MCF 10A (cell line): ENCODE measurements at regions not wholly inside any gene's neighbourhood (a gene's known extent, or its start where the extent isn't known, plus 50 kb on each side); places are given as distances from the start of the nearest gene placed in this dataset.

Source experiments
- BruUV-seq: library from RNA; stranded (reverse); fragments of 400-500 nt; replicated peaks from 2 replicates; lab custom pipeline; 2021; lab: Mats Ljungman, UMichigan
- CTCF ChIA-PET: fragments of 300-600 bp; sonication (Branson Sonifier 250); formaldehyde crosslinking; extraction: SDS; loops from one replicate; lab custom pipeline; 2021; ENCODE audit warnings: antibody characterized with exemption, inconsistent platforms; lab: Yijun Ruan, JAX
- POLR2A ChIA-PET: fragments of 300-600, 350-650 bp; sonication (Branson Sonifier 250); formaldehyde crosslinking; extraction: SDS; loops from one replicate; lab custom pipeline; 2020; ENCODE audit warnings: antibody characterized with exemption, inconsistent platforms; lab: Yijun Ruan, JAX
- DNase-seq: peaks from one replicate; pipeline ENCODE4 v3.0.0-alpha.2; 2018; ENCODE audit not compliant: unreplicated experiment
- H3K27ac Mint-ChIP-seq: one replicate; pipeline ENCODE4 v1.8.0; 2022; ENCODE audit warnings: mild to moderate bottlenecking, low read depth, mixed read lengths; ENCODE audit not compliant: unreplicated experiment
- H3K27me3 Mint-ChIP-seq: one replicate; pipeline ENCODE4 v1.8.0; 2022; ENCODE audit warnings: mixed read lengths; ENCODE audit not compliant: insufficient read depth, unreplicated experiment
- H3K36me3 Mint-ChIP-seq: one replicate; pipeline ENCODE4 v1.8.0; 2022; ENCODE audit warnings: mild to moderate bottlenecking, moderate library complexity, mixed read lengths; ENCODE audit not compliant: insufficient read depth, unreplicated experiment
- H3K4me1 Mint-ChIP-seq: one replicate; pipeline ENCODE4 v1.8.0; 2022; ENCODE audit warnings: mixed read lengths; ENCODE audit not compliant: insufficient read depth, unreplicated experiment
- H3K4me3 Mint-ChIP-seq: one replicate; pipeline ENCODE4 v1.8.0; 2022; ENCODE audit warnings: mild to moderate bottlenecking, moderate library complexity, mixed read lengths; ENCODE audit not compliant: unreplicated experiment
- H3K9me3 Mint-ChIP-seq: one replicate; pipeline ENCODE4 v1.8.0; 2022; ENCODE audit warnings: mixed read lengths; ENCODE audit not compliant: unreplicated experiment
- CTCF ChIP-seq: fragments of 200-600 bp; IDR thresholded peaks from one replicate; pipeline ENCODE4 v1.8.0; 2022; ENCODE audit warnings: antibody characterized with exemption, mild to moderate bottlenecking; ENCODE audit not compliant: unreplicated experiment
- intact Hi-C: fragments of 100-400 bp; cut with micrococcal nuclease; formaldehyde crosslinking; loops from 2 replicates; pipeline ENCODE4 v1.14.1; 2022

GRCh38 chr6:142682985-142683384 is 262.0 kb downstream of the HIVEP2 start:
- intact Hi-C loops: no loop called here
- Mint-ChIP-seq H3K36me3 (no peaks in the 10 kb centered on the region), H3K27me3 (peaks cover 11% of the 10 kb centered on the region), H3K4me3 (no peak overlapping the region), H3K27ac (no peak overlapping the region), H3K9me3 (no peaks in the 10 kb centered on the region), H3K4me1 (peaks cover 10% of the 10 kb centered on the region)
- CTCF ChIA-PET: interaction anchor here (0.5 to 2.1 kb wide), 4 partner anchors 9 to 684 kb away, joined by 3 to 13 read pairs (median 3); no protein-coding TSS in a partner anchor
- no peak for DNase-seq
- no TSS peak for BruUV-seq
- no peak for TF ChIP-seq CTCF
- POLR2A ChIA-PET: interaction anchor here (1.0 kb wide), 1 partner anchor 113 kb away, joined by 3 read pairs; no protein-coding TSS in a partner anchor

- no TSS peak for BruUV-seq
- Mint-ChIP-seq H3K27me3 (peaks cover 11% of the 10 kb centered on the region), H3K27ac (no peak overlapping the region), H3K4me3 (no peak overlapping the region), H3K9me3 (no peaks in the 10 kb centered on the region), H3K4me1 (peaks cover 10% of the 10 kb centered on the region), H3K36me3 (no peaks in the 10 kb centered on the region)
- no peak for TF ChIP-seq CTCF
- ChIA-PET POLR2A (interaction anchor here (1.0 kb wide), 1 partner anchor 114 kb away, joined by 3 read pairs; no protein-coding TSS in a partner anchor), CTCF (interaction anchor here (0.5 to 2.1 kb wide), 2 partner anchors 9 to 212 kb away, joined by 3 to 13 read pairs; no protein-coding TSS in a partner anchor)
- no peak for DNase-seq
- intact Hi-C loops: no loop called here
Observed at GRCh38 chr6:142683714-142684141, 261.2 kb downstream of the HIVEP2 start.

GRCh38 chr6:142684371-142684770 is 260.6 kb downstream of the HIVEP2 start:
- POLR2A ChIA-PET: no interaction called here

More at GRCh38 chr6:142684371-142684770, 260.6 kb downstream of the HIVEP2 start:
- Mint-ChIP-seq H3K27ac (no peak overlapping the region), H3K36me3 (no peaks in the 10 kb centered on the region), H3K4me3 (no peak overlapping the region), H3K9me3 (no peaks in the 10 kb centered on the region), H3K4me1 (peaks cover 10% of the 10 kb centered on the region), H3K27me3 (peaks cover 11% of the 10 kb centered on the region)
- CTCF ChIA-PET: interaction anchor here (2.1 kb wide), 1 partner anchor 8 kb away, joined by 13 read pairs; no protein-coding TSS in a partner anchor
- intact Hi-C loops: no loop called here
- no peak for TF ChIP-seq CTCF
- no TSS peak for BruUV-seq
- DNase-seq: no peak
